Body of pancreas (tissue), 4 donors: ENCODE measurements at regions not wholly inside any gene's neighbourhood (a gene's known extent, or its start where the extent isn't known, plus 50 kb on each side); places are given as distances from the start of the nearest gene placed in this dataset.

Experiments used
- POLR2A ChIP-seq, 3 donors: fragments of 450-650 bp; IDR thresholded peaks; one replicate each; pipeline ENCODE4 v1.6.1; 2016; ENCODE audit warnings: antibody characterized with exemption in 3 of 3, mild to moderate bottlenecking in 2 of 3
- TF ChIP-seq, protein P1 (sequence below), 7 experiments: fragments of 450-650 bp in 4 of 7; fragments of 200-600 bp in 3 of 7; sonication (generic) in 3 of 7; IDR thresholded peaks; one replicate each; pipeline ENCODE4 v1.5.1; 2016 to 2019; ENCODE audit warnings: antibody characterized with exemption in 7 of 7

DNA sequence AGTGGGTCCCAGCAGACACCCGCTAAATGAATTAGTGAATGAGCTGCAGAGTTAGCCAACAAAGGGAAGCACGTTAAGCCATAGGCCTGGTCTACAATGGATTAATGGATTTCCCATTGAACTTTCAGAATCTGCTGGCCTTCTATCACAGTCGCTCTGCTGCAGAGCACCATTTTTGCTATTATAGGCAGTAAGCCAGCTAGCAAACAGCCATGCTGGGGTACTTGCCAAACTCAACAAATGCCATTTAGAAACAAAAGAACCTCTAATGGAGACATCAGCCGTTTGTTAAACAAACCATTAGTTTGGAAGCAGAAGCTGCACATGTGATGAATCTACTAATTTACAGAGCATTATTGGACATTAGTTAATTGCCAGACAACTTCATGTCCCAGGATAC lies 181.1 kb upstream of the STXBP6 start:
- TF ChIP-seq, protein P1, sequence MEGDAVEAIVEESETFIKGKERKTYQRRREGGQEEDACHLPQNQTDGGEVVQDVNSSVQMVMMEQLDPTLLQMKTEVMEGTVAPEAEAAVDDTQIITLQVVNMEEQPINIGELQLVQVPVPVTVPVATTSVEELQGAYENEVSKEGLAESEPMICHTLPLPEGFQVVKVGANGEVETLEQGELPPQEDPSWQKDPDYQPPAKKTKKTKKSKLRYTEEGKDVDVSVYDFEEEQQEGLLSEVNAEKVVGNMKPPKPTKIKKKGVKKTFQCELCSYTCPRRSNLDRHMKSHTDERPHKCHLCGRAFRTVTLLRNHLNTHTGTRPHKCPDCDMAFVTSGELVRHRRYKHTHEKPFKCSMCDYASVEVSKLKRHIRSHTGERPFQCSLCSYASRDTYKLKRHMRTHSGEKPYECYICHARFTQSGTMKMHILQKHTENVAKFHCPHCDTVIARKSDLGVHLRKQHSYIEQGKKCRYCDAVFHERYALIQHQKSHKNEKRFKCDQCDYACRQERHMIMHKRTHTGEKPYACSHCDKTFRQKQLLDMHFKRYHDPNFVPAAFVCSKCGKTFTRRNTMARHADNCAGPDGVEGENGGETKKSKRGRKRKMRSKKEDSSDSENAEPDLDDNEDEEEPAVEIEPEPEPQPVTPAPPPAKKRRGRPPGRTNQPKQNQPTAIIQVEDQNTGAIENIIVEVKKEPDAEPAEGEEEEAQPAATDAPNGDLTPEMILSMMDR (IDR thresholded peaks at IDR 0.05), result no peak
- no peak for TF ChIP-seq POLR2A (IDR thresholded peaks at IDR 0.05)
